GM21528 (cell line): ENCODE measurements at regions not wholly inside any gene's neighbourhood (a gene's known extent, or its start where the extent isn't known, plus 50 kb on each side); places are given as distances from the start of the nearest gene placed in this dataset.
"Not testable (repeated sequence)": the region's sequence is repeated elsewhere in the genome, so short reads cannot be mapped to it uniquely, and the experiment has no call there.

Experiments used
- ATAC-seq: cut with Tn5 transposase; IDR thresholded peaks from one replicate; pipeline ENCODE4 v1.9.1; 2021; ENCODE audit warnings: mild to moderate bottlenecking, moderate library complexity; ENCODE audit not compliant: unreplicated experiment, low FRiP score

DNA sequence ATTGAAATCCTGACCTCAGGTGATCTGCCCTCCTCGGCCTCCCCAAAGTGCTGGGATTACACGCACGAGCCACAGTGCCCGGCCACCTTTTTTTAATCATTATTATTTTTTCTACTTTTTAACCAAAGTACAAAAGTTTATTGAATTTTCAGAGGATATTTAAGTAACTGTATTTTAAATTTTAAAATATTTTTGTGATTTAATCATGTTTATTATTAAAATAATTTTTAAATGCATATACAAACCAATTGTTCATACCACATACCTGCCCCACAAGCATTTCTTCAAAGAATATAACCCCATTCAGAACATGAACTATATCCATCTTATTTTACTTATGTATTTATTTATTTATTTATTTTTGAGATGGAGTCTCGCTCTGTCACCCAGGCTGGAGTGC is 163.6 kb upstream of the MAP2 start:
- ATAC-seq = no peak

GRCh38 chr2:209261366-209262053 is 162.3 kb upstream of the MAP2 start:
- ATAC-seq = not testable (repeated sequence)

DNA sequence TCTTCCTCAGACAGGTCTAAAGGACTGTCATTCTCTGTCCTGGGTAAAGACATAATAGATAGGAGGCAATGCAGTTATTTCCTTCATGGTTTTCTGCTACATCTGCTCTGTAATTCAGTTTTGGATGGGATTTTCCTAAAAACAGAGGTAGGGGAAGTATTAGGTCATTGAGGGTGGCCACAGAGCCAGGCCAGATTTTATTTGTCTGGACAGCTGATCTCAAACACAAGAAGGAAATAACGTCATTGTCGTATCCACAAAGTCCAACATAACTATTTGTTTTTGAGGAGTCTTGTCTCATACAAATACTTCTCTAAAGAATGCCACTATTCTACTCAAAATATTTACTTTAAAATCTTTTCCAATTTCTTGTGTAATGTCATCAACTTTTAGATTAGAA is 154.8 kb upstream of the MAP2 start:
- ATAC-seq = no peak

GRCh38 chr2:209276000-209276399 is 147.8 kb upstream of the MAP2 start:
- no peak for ATAC-seq

GRCh38 chr2:209277444-209277843 is 146.4 kb upstream of the MAP2 start:
- ATAC-seq = no peak

DNA sequence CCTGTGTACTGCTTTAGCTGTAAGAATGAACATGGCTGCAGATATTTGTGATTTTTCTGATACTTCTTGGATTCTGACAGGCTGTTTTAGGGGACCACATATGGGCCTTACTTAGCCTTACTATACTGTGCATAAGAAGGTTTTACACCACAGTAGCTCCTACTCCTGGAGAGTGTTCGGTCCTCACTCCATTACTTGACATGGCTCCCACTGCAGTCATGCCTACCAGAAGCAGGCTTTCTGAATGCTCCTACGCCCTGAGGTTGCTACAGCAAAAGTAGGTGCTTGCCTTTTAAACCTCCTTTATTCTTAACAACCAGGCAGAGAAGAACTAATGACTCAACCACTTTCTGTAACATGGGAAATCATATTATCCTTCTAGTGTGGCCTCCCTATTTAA is 125.2 kb upstream of the MAP2 start:
- no peak for ATAC-seq

- ATAC-seq = not testable (repeated sequence)
Observed at GRCh38 chr2:209299478-209299877, 124.4 kb upstream of the MAP2 start.

GRCh38 chr2:209300766-209301165 is 123.1 kb upstream of the MAP2 start:
- not testable (repeated sequence) for ATAC-seq

- no peak for ATAC-seq
Observed at GRCh38 chr2:209305026-209305425, 118.8 kb upstream of the MAP2 start.

DNA sequence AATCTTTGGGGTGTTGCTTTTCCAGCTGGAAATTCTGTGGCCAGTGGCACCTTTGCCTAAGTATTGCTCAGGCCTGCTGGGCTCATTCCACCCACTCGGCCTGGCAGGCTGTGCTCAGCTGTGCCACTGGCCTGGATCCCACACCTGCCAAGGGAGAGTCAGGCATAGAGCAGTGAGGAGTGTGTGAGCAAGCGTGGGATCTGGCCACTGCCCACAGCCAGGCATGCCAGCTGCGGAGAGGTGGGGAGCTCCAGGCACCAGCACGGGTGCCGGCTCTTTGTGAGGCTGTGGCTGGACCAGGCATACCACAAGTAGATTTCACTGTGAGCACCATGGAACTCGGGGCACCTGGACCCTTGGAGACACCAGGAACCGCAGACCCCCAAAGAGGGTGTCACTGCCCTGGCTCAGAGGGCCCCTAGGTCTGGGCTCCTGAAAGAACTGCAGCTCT is 118.1 kb upstream of the MAP2 start:
- ATAC-seq = no peak

- no peak for ATAC-seq
Observed at GRCh38 chr2:209307161-209308001, 116.5 kb upstream of the MAP2 start.

- ATAC-seq = no peak
Observed at GRCh38 chr2:209308415-209308814, 115.4 kb upstream of the MAP2 start.

- no peak for ATAC-seq
Observed at GRCh38 chr2:209311948-209312347, 111.9 kb upstream of the MAP2 start.

- ATAC-seq = not testable (repeated sequence)
Observed at GRCh38 chr2:209312450-209312849, 111.4 kb upstream of the MAP2 start.

DNA sequence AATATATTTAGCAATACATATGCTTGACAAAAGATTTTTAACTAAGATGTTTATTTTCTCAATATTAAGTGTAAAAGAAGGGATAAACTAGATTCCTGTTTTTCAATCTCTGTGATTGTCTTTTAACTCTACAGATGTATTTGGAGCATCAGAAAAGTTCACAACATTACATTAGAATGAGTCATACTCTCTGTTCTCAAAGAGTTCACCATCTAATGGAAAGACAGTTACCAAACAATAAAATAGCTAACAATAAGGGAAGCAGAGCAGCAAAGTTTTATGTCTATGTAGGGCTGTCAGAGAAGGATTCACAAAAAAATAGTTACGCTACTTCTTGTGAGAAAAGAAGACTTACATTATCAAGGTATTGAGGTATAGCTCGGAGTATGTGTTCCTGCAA is 109.2 kb upstream of the MAP2 start:
- no peak for ATAC-seq

DNA sequence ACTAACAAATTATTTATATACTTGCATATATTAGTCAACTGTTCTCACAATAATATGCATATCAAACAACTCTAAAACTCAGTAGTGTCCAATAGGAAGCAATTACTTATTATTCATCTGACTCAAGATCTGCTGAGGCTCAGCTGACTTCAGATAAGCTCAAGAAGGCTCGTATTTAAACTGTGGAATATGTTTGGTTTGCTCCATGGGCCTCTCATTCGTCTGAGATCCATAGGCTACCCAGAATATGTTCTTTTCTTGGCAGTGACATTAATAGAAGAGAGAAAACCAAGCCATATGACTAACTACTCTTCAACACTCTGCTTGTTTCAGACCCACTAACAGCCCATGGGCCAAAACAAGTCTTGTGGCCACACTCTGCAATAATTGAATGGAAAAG is 107.7 kb upstream of the MAP2 start:
- ATAC-seq = no peak

DNA sequence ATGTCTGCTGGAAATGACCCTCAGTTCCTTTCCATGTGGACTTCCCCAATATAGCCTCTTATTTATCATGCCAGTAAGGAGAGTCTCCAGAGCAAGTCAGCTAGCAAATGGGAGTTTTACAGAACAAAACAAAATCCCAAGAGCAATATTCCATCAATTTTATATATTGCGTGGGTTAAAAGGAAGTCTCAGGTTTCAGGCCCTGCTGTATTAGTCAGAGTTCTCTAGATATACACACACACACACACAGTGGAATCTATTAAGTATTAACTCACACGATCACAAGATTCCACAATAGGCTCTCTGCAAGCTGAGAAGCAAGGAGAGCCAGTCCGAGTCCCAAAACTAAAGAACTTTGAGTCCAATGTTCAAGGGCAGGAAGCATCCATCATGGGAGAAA is 102.8 kb upstream of the MAP2 start:
- no peak for ATAC-seq

- no peak for ATAC-seq
Observed at GRCh38 chr2:209321581-209321980, 102.3 kb upstream of the MAP2 start.

DNA sequence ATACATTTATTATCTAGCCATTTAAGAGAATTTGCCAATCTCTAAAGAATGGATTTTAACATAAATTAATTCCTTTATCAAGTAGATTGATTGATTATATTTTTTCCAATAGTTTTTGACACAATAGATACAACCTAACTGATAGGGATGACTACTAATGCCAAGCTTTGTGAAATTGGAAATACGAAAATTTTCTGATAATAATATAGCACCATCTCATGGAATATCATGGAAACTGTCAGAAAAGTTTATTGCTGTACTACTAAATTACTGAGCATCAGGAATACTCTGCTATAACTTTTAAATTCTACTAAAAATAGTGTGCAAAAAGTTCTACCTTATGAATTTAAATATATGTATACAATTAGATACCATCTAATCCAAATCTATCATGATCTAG is 101.8 kb upstream of the MAP2 start:
- ATAC-seq = no peak

DNA sequence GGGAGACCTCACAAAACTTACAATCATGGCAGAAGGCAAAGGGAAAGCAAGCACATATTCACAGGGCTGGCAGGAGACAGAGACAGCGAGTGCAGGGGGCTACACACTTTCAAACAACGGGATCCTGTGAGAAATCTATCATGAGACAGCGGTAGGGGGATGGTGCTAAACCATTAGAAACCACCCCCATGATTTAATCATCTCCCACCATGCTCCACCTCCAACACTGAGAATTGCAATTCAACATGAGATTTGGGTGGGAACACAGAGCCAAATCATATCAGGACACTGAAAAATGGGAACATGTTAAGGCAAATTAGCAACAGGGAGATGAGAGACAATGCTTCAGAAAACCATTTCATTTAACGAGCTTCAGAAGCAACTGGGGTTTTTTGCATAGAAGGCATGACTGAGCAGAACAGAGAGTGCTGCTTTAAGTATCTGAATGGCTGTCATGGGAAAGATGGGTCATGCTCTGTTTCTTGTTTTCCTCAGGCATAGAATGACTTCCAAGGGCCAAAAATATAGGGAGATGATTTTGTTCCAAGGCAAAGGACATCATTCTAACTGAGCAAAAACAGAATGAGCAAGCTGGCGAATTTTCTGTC is 100.8 kb upstream of the MAP2 start:
- ATAC-seq = no peak

GRCh38 chr2:209323738-209324137 is 100.1 kb upstream of the MAP2 start:
- no peak for ATAC-seq
